Neural progenitor cell (in vitro differentiated cells): ENCODE measurements at regions not wholly inside any gene's neighbourhood (a gene's known extent, or its start where the extent isn't known, plus 50 kb on each side); places are given as distances from the start of the nearest gene placed in this dataset.

ENCODE experiments used
- CTCF ChIP-seq: fragments of 200-600 bp; sonication (generic); IDR thresholded peaks from 2 replicates; pipeline ENCODE4 v1.5.1; 2017; ENCODE audit warnings: antibody characterized with exemption, mild to moderate bottlenecking
- EZH2 ChIP-seq: fragments of 200-600 bp; sonication (generic); IDR thresholded peaks from 2 replicates; pipeline ENCODE4 v1.6.1; 2017; ENCODE audit warnings: antibody characterized with exemption, mild to moderate bottlenecking, moderate library complexity
- EZH2phosphoT487 ChIP-seq: fragments of 200-600 bp; sonication (generic); IDR thresholded peaks from 2 replicates; pipeline ENCODE4 v1.6.1; 2017; ENCODE audit warnings: antibody characterized with exemption

GRCh38 chr6:167674486-167674885, 152.2 kb upstream of the AFDN start:
- TF ChIP-seq CTCF (no peak), EZH2 (no peak), EZH2phosphoT487 (no peak)
